GM12878 (cell line): ENCODE measurements at regions not wholly inside any gene's neighbourhood (a gene's known extent, or its start where the extent isn't known, plus 50 kb on each side); places are given as distances from the start of the nearest gene placed in this dataset.

Source experiments
- ATAC-seq: fragments of 200-7000 bp; cut with Tn5 transposase; 3 replicates; pipeline ENCODE4 v1.9.1; 2020; ENCODE audit warnings: mild to moderate bottlenecking, moderate library complexity
- BruUV-seq: library from RNA; stranded (reverse); fragments of 400-500 nt; replicated peaks from 2 replicates; lab custom pipeline; 2021; lab: Mats Ljungman, UMichigan
- CTCF ChIA-PET: fragments of 300-600 bp; sonication (Branson Sonifier 250); formaldehyde crosslinking; extraction: SDS; loops from one replicate; lab custom pipeline; 2021; ENCODE audit warnings: inconsistent platforms; lab: Yijun Ruan, JAX
- POLR2A ChIA-PET: fragments of 350-600 bp; formaldehyde crosslinking; extraction: SDS; loops from one replicate; lab custom pipeline; 2021; ENCODE audit warnings: inconsistent platforms; lab: Charles Lee
- RAD21 ChIA-PET: fragments of 300-600 bp; sonication (Branson Sonifier 250); formaldehyde crosslinking; loops from one replicate; lab custom pipeline; 2023; ENCODE audit warnings: antibody characterized with exemption; ENCODE audit not compliant: unreplicated experiment; lab: Charles Lee
- SMC1A ChIA-PET: fragments of 300-600 bp; sonication (Branson Sonifier 250); formaldehyde crosslinking; loops from one replicate; lab custom pipeline; 2023; ENCODE audit not compliant: unreplicated experiment, uncharacterized antibody; lab: Charles Lee
- DNase-seq: peaks from one replicate; pipeline ENCODE4 v3.0.0-alpha.2; 2011; ENCODE audit warnings: low read depth, low spot score
- FAIRE-seq: peaks from 3 replicates; lab custom pipeline; 2011; peaks lifted over from hg19 to GRCh38; lab: Jason Lieb, UNC
- H2AFZ ChIP-seq: 2 replicates; pipeline ENCODE4 v1.6.0; 2011; ENCODE audit warnings: low read depth, low read length, control low read depth; ENCODE audit not compliant: control insufficient read depth
- H3K27ac ChIP-seq: 2 replicates; pipeline ENCODE4 v1.5.1; 2011; ENCODE audit warnings: control low read depth; ENCODE audit not compliant: control insufficient read depth, insufficient read depth
- H3K27me3 ChIP-seq, 2 experiments: replicated peaks in 1 of 2; 2 replicates each; pipeline versions ENCODE4 v1.6.0 to v1.6.1; 2011; ENCODE audit warnings: low read length in 1 of 2; ENCODE audit not compliant: control insufficient read depth in 2 of 2, insufficient read depth in 2 of 2
- H3K36me3 ChIP-seq, 2 experiments: 2 replicates each; pipeline ENCODE4 v1.5.1; 2011; ENCODE audit warnings: low read length in 1 of 2; ENCODE audit not compliant: control insufficient read depth in 2 of 2, insufficient read depth in 2 of 2
- H3K4me1 ChIP-seq: 2 replicates; pipeline ENCODE4 v1.6.1; 2011; ENCODE audit warnings: mild to moderate bottlenecking, low read length, moderate library complexity, mixed read lengths; ENCODE audit not compliant: control insufficient read depth, insufficient read depth
- H3K4me2 ChIP-seq: 2 replicates; pipeline ENCODE4 v1.6.0; 2011; ENCODE audit warnings: control low read depth; ENCODE audit not compliant: control insufficient read depth, insufficient read depth
- H3K4me3 ChIP-seq: fragments of 200-600 bp; sonication (generic); 2 replicates; pipeline ENCODE4 v1.5.1; 2016
- H3K79me2 ChIP-seq: 2 replicates; pipeline ENCODE4 v1.6.0; 2011; ENCODE audit warnings: low read length; ENCODE audit not compliant: control insufficient read depth, insufficient read depth
- H3K9ac ChIP-seq: 2 replicates; pipeline ENCODE4 v1.8.0; 2011; ENCODE audit warnings: low read length, control low read depth, mixed read lengths; ENCODE audit not compliant: control insufficient read depth, insufficient read depth
- H3K9me3 ChIP-seq: replicated peaks from 3 replicates; pipeline ENCODE4 v1.5.1; 2011; ENCODE audit warnings: mild to moderate bottlenecking, low read length; ENCODE audit not compliant: control insufficient read depth, insufficient read depth
- H4K20me1 ChIP-seq: 2 replicates; pipeline ENCODE4 v1.6.0; 2011; ENCODE audit not compliant: control insufficient read depth, insufficient read depth
- MLLT1 ChIP-seq: fragments of 450-650 bp; IDR thresholded peaks from 2 replicates; pipeline ENCODE4 v1.6.1; 2016; ENCODE audit warnings: mild to moderate bottlenecking
- NFXL1 ChIP-seq: fragments of 450-650 bp; IDR thresholded peaks from 2 replicates; pipeline ENCODE4 v1.6.1; 2017; ENCODE audit warnings: antibody characterized with exemption, mild to moderate bottlenecking, borderline replicate concordance
- NR2C2 ChIP-seq: IDR thresholded peaks from 2 replicates; pipeline ENCODE4 v1.6.1; 2011; ENCODE audit warnings: borderline replicate concordance, low read depth; ENCODE audit not compliant: control insufficient read depth, insufficient read length
- PAX8 ChIP-seq: fragments of 450-650 bp; IDR thresholded peaks from 2 replicates; pipeline ENCODE4 v1.6.1; 2017; ENCODE audit warnings: mild to moderate bottlenecking, moderate library complexity
- POLR2A ChIP-seq: IDR thresholded peaks from 2 replicates; pipeline ENCODE4 v1.6.1; 2011; ENCODE audit warnings: low read depth, mild to moderate bottlenecking, low read length
- SRF ChIP-seq, 2 experiments: IDR thresholded peaks; 2 replicates each; pipeline ENCODE4 v1.6.1; 2011; ENCODE audit warnings: low read depth in 2 of 2, low read length in 2 of 2, mild to moderate bottlenecking in 1 of 2, moderate library complexity in 1 of 2
- YBX1 ChIP-seq: fragments of 450-650 bp; IDR thresholded peaks from 2 replicates; pipeline ENCODE4 v1.6.1; 2016; ENCODE audit warnings: antibody characterized with exemption
- ZZZ3 ChIP-seq: IDR thresholded peaks from 2 replicates; pipeline ENCODE4 v1.6.1; 2011; ENCODE audit warnings: low read depth; ENCODE audit not compliant: control insufficient read depth, insufficient read length
- WGBS: methylation state at CpG from one replicate; pipeline ENCODE4 v1.1.6; 2016; ENCODE audit warnings: low lambda C conversion rate; ENCODE audit not compliant: insufficient replicate concordance, insufficient coverage; ENCODE audit errors: missing lambda C conversion rate; 5-methylcytosine and 5-hydroxymethylcytosine counted together
- in situ Hi-C: fragments of 300-500 bp; cut with MboI; formaldehyde crosslinking; loops from 9 replicates; pipeline ENCODE4 v1.14.3; 2018; ENCODE audit warnings: mixed read lengths
- intact Hi-C: fragments of 100-400 bp; cut with micrococcal nuclease; formaldehyde crosslinking; loops from one replicate; pipeline ENCODE4 v1.14.2; 2022; ENCODE audit not compliant: unreplicated experiment

GRCh38 chrX:7515681-7516413 is 327.1 kb upstream of the VCX start:
- H3K4me1 ChIP-seq, result no peaks in the 10 kb centered on the region
- ATAC-seq (no peak), DNase-seq (no peak), FAIRE-seq (no peak)
- H3K27ac ChIP-seq, result no peak overlapping the region
- H3K27me3 ChIP-seq, result no peaks in the 10 kb centered on the region
- H3K9ac ChIP-seq, result no peak overlapping the region
- TF ChIP-seq ZZZ3 (no peak), PAX8 (no peak), YBX1 (no peak), NFXL1 (no peak), POLR2A (no peak), MLLT1 (peak; percentile 92), NR2C2 (no peak), SRF (IDR thresholded peaks at IDR 0.05; ENCODE audit: low read depth in 2 of 2, low read length in 2 of 2) (peak in 1 of 2 experiments; percentile 84; a peak in 2 of 4 replicates)
- H3K36me3 ChIP-seq, result no peaks in the 10 kb centered on the region
- intact Hi-C loops (no loop called here), in situ Hi-C loops (no loop called here)
- no TSS peak for BruUV-seq
- WGBS, result 28% methylated on average over 4 of the region's 4 CpGs
- H3K4me2 ChIP-seq, result no peak overlapping the region
- ChIA-PET POLR2A (no interaction called here), CTCF (no interaction called here), SMC1A (no interaction called here), RAD21 (no interaction called here)
- H3K79me2 ChIP-seq, result no peaks in the 10 kb centered on the region
- no peak overlapping the region for H2AFZ ChIP-seq
- no peaks in the 10 kb centered on the region for H4K20me1 ChIP-seq
- no peaks in the 10 kb centered on the region for H3K9me3 ChIP-seq
- no peak overlapping the region for H3K4me3 ChIP-seq
